ENCODE measurements at regions not wholly inside any gene's neighbourhood (a gene's known extent, or its start where the extent isn't known, plus 50 kb on each side); places are given as distances from the start of the nearest gene placed in this dataset.

GRCh38 chr6:14191761-14192160 lies 74.2 kb downstream of the CD83 start:
- TF ChIP-seq CTCF (IDR thresholded peaks at IDR 0.05; ENCODE audit: insufficient read depth, low read length, poor library complexity, severe bottlenecking) (no peak), EZH2phosphoT487 (conservative IDR thresholded peaks at IDR 0.05; ENCODE audit: low read length) (no peak)
